Prostate gland (tissue), 2 donors: ENCODE measurements at regions not wholly inside any gene's neighbourhood (a gene's known extent, or its start where the extent isn't known, plus 50 kb on each side); places are given as distances from the start of the nearest gene placed in this dataset.
"Not testable (repeated sequence)": the region's sequence is repeated elsewhere in the genome, so short reads cannot be mapped to it uniquely, and the experiment has no call there.

ENCODE experiments used
- CTCF ChIP-seq, 4 experiments: fragments of 200-600 bp in 2 of 4; fragments of 450-650 bp in 2 of 4; sonication (generic) in 2 of 4; IDR thresholded peaks; 1 replicate in 3 of 4; 2 replicates in 1 of 4; pipeline ENCODE4 v1.5.1; 2016 to 2019; ENCODE audit warnings: antibody characterized with exemption in 4 of 4, mild to moderate bottlenecking in 2 of 4, moderate library complexity in 2 of 4
- POLR2A ChIP-seq: fragments of 450-650 bp; IDR thresholded peaks from one replicate; pipeline ENCODE4 v1.6.1; 2016; ENCODE audit warnings: antibody characterized with exemption, mild to moderate bottlenecking
- POLR2AphosphoS5 ChIP-seq: sonication (generic); formaldehyde crosslinking; IDR thresholded peaks from one replicate; pipeline ENCODE4 v1.6.1; 2017; ENCODE audit warnings: antibody characterized with exemption

- not testable (repeated sequence) for TF ChIP-seq CTCF (IDR thresholded peaks at IDR 0.05); POLR2A; POLR2AphosphoS5
Measured at GRCh38 chr4:188349569-188349968, 210.3 kb downstream of the TRIML1 start.
